ENCODE measurements at regions not wholly inside any gene's neighbourhood (a gene's known extent, or its start where the extent isn't known, plus 50 kb on each side); places are given as distances from the start of the nearest gene placed in this dataset.

DNA sequence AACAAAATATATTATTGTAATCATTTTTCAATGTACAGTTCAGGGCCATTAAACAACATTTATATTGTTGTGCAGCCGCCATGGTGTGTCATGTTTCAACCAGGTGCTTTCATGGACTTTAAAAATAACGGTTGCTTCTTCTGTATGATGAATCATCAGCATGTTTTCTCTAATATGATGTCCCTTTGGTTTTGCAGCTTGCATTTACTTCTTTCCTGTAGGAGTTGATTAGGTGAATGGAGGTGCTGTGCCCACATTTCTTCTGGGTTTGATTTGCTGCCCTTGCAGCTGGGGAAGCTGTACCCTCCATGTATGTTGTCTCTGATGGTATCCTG, 54.9 kb upstream of the TULP4 start:
- Histone ChIP-seq H3K9ac (ENCODE audit: low read length) (no peak overlapping the region), H3K4me3 (ENCODE audit: control extremely low read depth in 1 of 5, extremely low read depth in 1 of 5, insufficient read depth in 1 of 5, low read depth in 2 of 5, low read length in 4 of 5) (no peak overlapping the region), H3K79me2 (ENCODE audit: control insufficient read depth, insufficient read depth, low read length) (peaks cover 87% of the 10 kb centered on the region), H2AFZ (ENCODE audit: insufficient read depth, low read depth, low read length, poor library complexity, severe bottlenecking) (no peak overlapping the region), H4K20me1 (ENCODE audit: control insufficient read depth, insufficient read depth, low read length, poor library complexity, severe bottlenecking) (peaks cover 52% of the 10 kb centered on the region), H3K4me1 (ENCODE audit: control insufficient read depth in 2 of 2, insufficient read depth in 2 of 2, low read length in 2 of 2) (peaks cover 4 to 6% of the 10 kb centered on the region in 2 donors), H3K27ac (ENCODE audit: low read length in 2 of 2) (no peak overlapping the region), H3K27me3 (replicated peaks in 1 of 4; ENCODE audit: control extremely low read depth in 1 of 4, control insufficient read depth in 3 of 4, insufficient read depth in 4 of 4, low read length in 3 of 4) (no peaks in the 10 kb centered on the region), H3K36me3 (replicated peaks in 1 of 2; ENCODE audit: control extremely low read depth in 1 of 2, control insufficient read depth in 1 of 2, extremely low read depth in 1 of 2, insufficient read depth in 2 of 2, low read length in 1 of 2) (peaks cover 0 to 6% of the 10 kb centered on the region in 2 experiments), H3K9me3 (ENCODE audit: control extremely low read depth in 1 of 3, control insufficient read depth in 2 of 3, insufficient read depth in 1 of 3, low read length in 2 of 3) (no peaks in the 10 kb centered on the region), H3K4me2 (replicated peaks; ENCODE audit: low read depth, low read length, poor library complexity, severe bottlenecking) (no peak overlapping the region)
- WGBS (ENCODE audit: insufficient coverage), result no CpG with 5 or more reads among the region's 2 CpGs
- TF ChIP-seq EZH2 (IDR thresholded peaks at IDR 0.05; ENCODE audit: borderline replicate concordance, insufficient read depth, low read depth, low read length, poor library complexity, severe bottlenecking), result no peak
- TF ChIP-seq, protein P1, sequence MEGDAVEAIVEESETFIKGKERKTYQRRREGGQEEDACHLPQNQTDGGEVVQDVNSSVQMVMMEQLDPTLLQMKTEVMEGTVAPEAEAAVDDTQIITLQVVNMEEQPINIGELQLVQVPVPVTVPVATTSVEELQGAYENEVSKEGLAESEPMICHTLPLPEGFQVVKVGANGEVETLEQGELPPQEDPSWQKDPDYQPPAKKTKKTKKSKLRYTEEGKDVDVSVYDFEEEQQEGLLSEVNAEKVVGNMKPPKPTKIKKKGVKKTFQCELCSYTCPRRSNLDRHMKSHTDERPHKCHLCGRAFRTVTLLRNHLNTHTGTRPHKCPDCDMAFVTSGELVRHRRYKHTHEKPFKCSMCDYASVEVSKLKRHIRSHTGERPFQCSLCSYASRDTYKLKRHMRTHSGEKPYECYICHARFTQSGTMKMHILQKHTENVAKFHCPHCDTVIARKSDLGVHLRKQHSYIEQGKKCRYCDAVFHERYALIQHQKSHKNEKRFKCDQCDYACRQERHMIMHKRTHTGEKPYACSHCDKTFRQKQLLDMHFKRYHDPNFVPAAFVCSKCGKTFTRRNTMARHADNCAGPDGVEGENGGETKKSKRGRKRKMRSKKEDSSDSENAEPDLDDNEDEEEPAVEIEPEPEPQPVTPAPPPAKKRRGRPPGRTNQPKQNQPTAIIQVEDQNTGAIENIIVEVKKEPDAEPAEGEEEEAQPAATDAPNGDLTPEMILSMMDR (IDR thresholded peaks at IDR 0.05), result no peak
- ATAC-seq (ENCODE audit: low read depth) (no peak), DNase-seq (no peak)
- Mint-ChIP-seq H3K9me3 (ENCODE audit: insufficient read depth) (no peaks in the 10 kb centered on the region), H3K27ac (no peak overlapping the region), H3K4me1 (peaks cover 28% of the 10 kb centered on the region), H3K27me3 (no peaks in the 10 kb centered on the region), H3K4me3 (no peak overlapping the region)
- intact Hi-C loops (cut with micrococcal nuclease), result no loop called here
- CTCF ChIA-PET, result interaction anchor here (1.6 kb wide), 1 partner anchor 36 kb away, joined by 4 read pairs; no protein-coding TSS in a partner anchor
- POLR2A ChIA-PET, result no interaction called here

DNA sequence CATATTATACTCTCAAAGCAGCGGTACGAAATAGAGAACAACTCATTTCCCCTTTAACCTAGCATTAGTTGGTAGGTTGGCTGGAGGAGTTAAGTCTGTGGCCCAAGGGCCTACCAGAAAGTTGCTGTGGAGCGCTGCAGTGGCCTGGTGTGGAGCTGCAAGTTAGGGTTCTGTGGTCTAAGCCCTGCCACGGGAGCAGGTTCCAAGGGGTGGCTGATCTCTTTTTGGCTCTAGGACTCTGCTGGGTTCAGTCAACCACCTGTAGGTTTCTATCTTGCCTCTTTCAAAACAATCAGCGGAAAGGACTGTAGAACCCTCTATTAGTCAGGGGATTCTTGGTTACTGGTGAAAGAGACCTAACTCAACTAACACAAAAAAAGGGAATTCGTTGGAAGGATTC, 54.5 kb upstream of the TULP4 start:
- Mint-ChIP-seq H3K4me3 (no peak overlapping the region), H3K9me3 (ENCODE audit: insufficient read depth) (no peaks in the 10 kb centered on the region), H3K27ac (no peak overlapping the region), H3K4me1 (peaks cover 28% of the 10 kb centered on the region), H3K27me3 (no peaks in the 10 kb centered on the region)
- no peak overlapping the region for H3K9ac ChIP-seq (ENCODE audit: low read length)
- TF ChIP-seq EZH2 (IDR thresholded peaks at IDR 0.05; ENCODE audit: borderline replicate concordance, insufficient read depth, low read depth, low read length, poor library complexity, severe bottlenecking), result no peak
- TF ChIP-seq, protein P1 (IDR thresholded peaks at IDR 0.05), result no peak
- H4K20me1 ChIP-seq (ENCODE audit: control insufficient read depth, insufficient read depth, low read length, poor library complexity, severe bottlenecking), result peaks cover 50% of the 10 kb centered on the region
- POLR2A ChIA-PET, result no interaction called here
- H3K4me2 ChIP-seq (replicated peaks; ENCODE audit: low read depth, low read length, poor library complexity, severe bottlenecking), result no peak overlapping the region
- H3K4me1 ChIP-seq (ENCODE audit: control insufficient read depth in 2 of 2, insufficient read depth in 2 of 2, low read length in 2 of 2), result peaks cover 4 to 6% of the 10 kb centered on the region in 2 donors
- H3K79me2 ChIP-seq (ENCODE audit: control insufficient read depth, insufficient read depth, low read length), result peaks cover 85% of the 10 kb centered on the region
- H3K27me3 ChIP-seq (replicated peaks in 1 of 4; ENCODE audit: control extremely low read depth in 1 of 4, control insufficient read depth in 3 of 4, insufficient read depth in 4 of 4, low read length in 3 of 4), result no peaks in the 10 kb centered on the region
- intact Hi-C loops (cut with micrococcal nuclease), result no loop called here
- CTCF ChIA-PET, result interaction anchor here (1.6 to 1.7 kb wide), 2 partner anchors 37 kb away, joined by 4 to 7 read pairs; no protein-coding TSS in a partner anchor
- H3K36me3 ChIP-seq (replicated peaks in 1 of 2; ENCODE audit: control extremely low read depth in 1 of 2, control insufficient read depth in 1 of 2, extremely low read depth in 1 of 2, insufficient read depth in 2 of 2, low read length in 1 of 2), result peaks cover 0 to 7% of the 10 kb centered on the region in 2 experiments
- WGBS (ENCODE audit: insufficient coverage), result 90% methylated on average over 3 of the region's 6 CpGs
- H3K27ac ChIP-seq (ENCODE audit: low read length in 2 of 2), result no peak overlapping the region
- no peaks in the 10 kb centered on the region for H3K9me3 ChIP-seq (ENCODE audit: control extremely low read depth in 1 of 3, control insufficient read depth in 2 of 3, insufficient read depth in 1 of 3, low read length in 2 of 3)
- DNase-seq (no peak), ATAC-seq (ENCODE audit: low read depth) (no peak)
- H2AFZ ChIP-seq (ENCODE audit: insufficient read depth, low read depth, low read length, poor library complexity, severe bottlenecking), result no peak overlapping the region
- no peak overlapping the region for H3K4me3 ChIP-seq (ENCODE audit: control extremely low read depth in 1 of 5, extremely low read depth in 1 of 5, insufficient read depth in 1 of 5, low read depth in 2 of 5, low read length in 4 of 5)

All from B cell (primary cell).